AG04449 (cell line): ENCODE measurements at regions not wholly inside any gene's neighbourhood (a gene's known extent, or its start where the extent isn't known, plus 50 kb on each side); places are given as distances from the start of the nearest gene placed in this dataset.
A peak's percentile ranks its signal among the peaks of the same experiment; 100 is the strongest.
"Not testable (repeated sequence)": the region's sequence is repeated elsewhere in the genome, so short reads cannot be mapped to it uniquely, and the experiment has no call there.

ENCODE experiments used
- CTCF ChIA-PET: fragments of 350-600 bp; formaldehyde crosslinking; extraction: SDS; loops from one replicate; lab custom pipeline; 2021; ENCODE audit warnings: antibody characterized with exemption; lab: Yijun Ruan, JAX
- POLR2A ChIA-PET: fragments of 400-600, 350-600 bp; formaldehyde crosslinking; extraction: SDS; loops from one replicate; lab custom pipeline; 2020; ENCODE audit warnings: antibody characterized with exemption, inconsistent platforms; lab: Yijun Ruan, JAX
- DNase-seq: peaks from one replicate; pipeline ENCODE4 v3.0.0-alpha.2; 2010; ENCODE audit warnings: low read depth, low spot score
- H3K4me3 ChIP-seq: 2 replicates; pipeline ENCODE4 v1.5.1; 2011; ENCODE audit warnings: low read depth, mild to moderate bottlenecking, control low read depth, low read length
- CTCF ChIP-seq: IDR thresholded peaks from one replicate; pipeline ENCODE4 v1.5.1; 2011; ENCODE audit warnings: mild to moderate bottlenecking, moderate library complexity, low read length, control low read depth, inconsistent platforms; ENCODE audit not compliant: insufficient read depth; ENCODE audit errors: missing control alignments

- DNase-seq = no peak
- POLR2A ChIA-PET = no interaction called here
- no peak overlapping the region for H3K4me3 ChIP-seq
- no peak for TF ChIP-seq CTCF
- CTCF ChIA-PET = no interaction called here
Measured at GRCh38 chr10:21347043-21347784, 178.3 kb downstream of the SKIDA1 start.

- POLR2A ChIA-PET = no interaction called here
Measured at GRCh38 chr10:21343087-21343486, 182.4 kb downstream of the SKIDA1 start.

GRCh38 chr10:21342499-21342898, 183.0 kb downstream of the SKIDA1 start:
- DNase-seq, POLR2A ChIA-PET, CTCF ChIA-PET, H3K4me3 ChIP-seq: not testable (repeated sequence)

More at GRCh38 chr10:21343087-21343486, 182.4 kb downstream of the SKIDA1 start:
- no peak for TF ChIP-seq CTCF
- CTCF ChIA-PET = no interaction called here
- DNase-seq = no peak
- no peak overlapping the region for H3K4me3 ChIP-seq

- CTCF ChIA-PET = interaction anchor here (0.5 to 0.7 kb wide), 2 partner anchors 17 to 466 kb away, joined by 3 read pairs; no protein-coding TSS in a partner anchor
- no peak for DNase-seq
- POLR2A ChIA-PET = no interaction called here
- no peak for TF ChIP-seq CTCF
- H3K4me3 ChIP-seq = no peak overlapping the region
Measured at GRCh38 chr10:21340331-21340730, 185.2 kb downstream of the SKIDA1 start.

GRCh38 chr10:21337171-21337792, 188.2 kb downstream of the SKIDA1 start:
- ChIA-PET POLR2A (no interaction called here), CTCF (interaction anchor here (0.7 to 1.6 kb wide), 3 partner anchors 21 to 58 kb away, joined by 3 to 4 read pairs (median 3); no protein-coding TSS in a partner anchor)
- no peak for TF ChIP-seq CTCF
- no peak for DNase-seq
- no peak overlapping the region for H3K4me3 ChIP-seq

GRCh38 chr10:21336476-21337170, 188.9 kb downstream of the SKIDA1 start:
- ChIA-PET POLR2A (interaction anchor here (0.9 kb wide), 1 partner anchor 18 kb away, joined by 3 read pairs; no protein-coding TSS in a partner anchor), CTCF (interaction anchor here (0.8 to 1.6 kb wide), 2 partner anchors 8 to 57 kb away, joined by 4 read pairs; no protein-coding TSS in a partner anchor)
- no peak overlapping the region for H3K4me3 ChIP-seq
- peak; percentile 79 for DNase-seq
- TF ChIP-seq CTCF = no peak
